ENCODE measurements at regions not wholly inside any gene's neighbourhood (a gene's known extent, or its start where the extent isn't known, plus 50 kb on each side); places are given as distances from the start of the nearest gene placed in this dataset.

DNA sequence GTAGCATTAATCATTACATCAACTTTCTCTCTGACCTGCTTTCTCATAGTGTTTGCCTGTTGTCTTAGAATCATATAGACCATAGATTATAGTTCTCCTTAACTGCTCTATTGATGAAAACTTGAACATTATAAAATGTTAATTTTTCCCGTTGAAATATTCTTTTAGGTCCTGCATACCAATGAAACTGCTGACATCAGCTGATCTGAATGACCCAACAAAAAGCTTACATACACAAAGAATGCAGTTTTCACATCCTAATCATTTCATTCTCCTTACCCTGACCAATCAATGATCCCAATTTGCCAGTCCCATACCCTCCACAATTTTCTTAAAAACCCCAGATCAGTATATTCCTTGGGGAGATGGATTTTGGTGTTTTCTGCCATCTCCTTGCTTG lies 302.9 kb upstream of the MBL2 start:
- TF ChIP-seq, protein P1, sequence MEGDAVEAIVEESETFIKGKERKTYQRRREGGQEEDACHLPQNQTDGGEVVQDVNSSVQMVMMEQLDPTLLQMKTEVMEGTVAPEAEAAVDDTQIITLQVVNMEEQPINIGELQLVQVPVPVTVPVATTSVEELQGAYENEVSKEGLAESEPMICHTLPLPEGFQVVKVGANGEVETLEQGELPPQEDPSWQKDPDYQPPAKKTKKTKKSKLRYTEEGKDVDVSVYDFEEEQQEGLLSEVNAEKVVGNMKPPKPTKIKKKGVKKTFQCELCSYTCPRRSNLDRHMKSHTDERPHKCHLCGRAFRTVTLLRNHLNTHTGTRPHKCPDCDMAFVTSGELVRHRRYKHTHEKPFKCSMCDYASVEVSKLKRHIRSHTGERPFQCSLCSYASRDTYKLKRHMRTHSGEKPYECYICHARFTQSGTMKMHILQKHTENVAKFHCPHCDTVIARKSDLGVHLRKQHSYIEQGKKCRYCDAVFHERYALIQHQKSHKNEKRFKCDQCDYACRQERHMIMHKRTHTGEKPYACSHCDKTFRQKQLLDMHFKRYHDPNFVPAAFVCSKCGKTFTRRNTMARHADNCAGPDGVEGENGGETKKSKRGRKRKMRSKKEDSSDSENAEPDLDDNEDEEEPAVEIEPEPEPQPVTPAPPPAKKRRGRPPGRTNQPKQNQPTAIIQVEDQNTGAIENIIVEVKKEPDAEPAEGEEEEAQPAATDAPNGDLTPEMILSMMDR (IDR thresholded peaks at IDR 0.05; ENCODE audit: low read length) = no peak
- no peak for TF ChIP-seq EZH2 (IDR thresholded peaks at IDR 0.05; ENCODE audit: borderline replicate concordance, low read length)

Measured in OCI-LY1 (cell line).